Thyroid gland (tissue), 4 donors: ENCODE measurements at regions not wholly inside any gene's neighbourhood (a gene's known extent, or its start where the extent isn't known, plus 50 kb on each side); places are given as distances from the start of the nearest gene placed in this dataset.

Experiments
- DNase-seq, 2 donors: peaks; one replicate each; pipeline ENCODE4 v3.0.0-alpha.2; 2019
- H3K27ac ChIP-seq, 3 donors: fragments of 200-600 bp; sonication (generic); 1 replicate in 2 of 3; 2 replicates in 1 of 3; pipeline ENCODE4 v1.5.1; 2016 to 2019; ENCODE audit warnings: mild to moderate bottlenecking in 1 of 3, moderate library complexity in 1 of 3
- H3K27me3 ChIP-seq: fragments of 200-600 bp; sonication (generic); one replicate; pipeline ENCODE4 v1.5.1; 2019
- H3K36me3 ChIP-seq, 2 donors: fragments of 200-600 bp; sonication (generic); one replicate each; pipeline ENCODE4 v1.5.1; 2016 to 2019
- H3K4me1 ChIP-seq, 2 donors: fragments of 200-600 bp; sonication (generic); one replicate each; pipeline ENCODE4 v1.5.1; 2017 to 2019
- H3K4me3 ChIP-seq, 3 donors: fragments of 200-600 bp; sonication (generic); replicated peaks in 1 of 3; 1 replicate in 2 of 3; 2 replicates in 1 of 3; pipeline ENCODE4 v1.5.1; 2016; ENCODE audit warnings: mild to moderate bottlenecking in 1 of 3
- H3K9me3 ChIP-seq: fragments of 200-600 bp; sonication (generic); one replicate; pipeline ENCODE4 v1.5.1; 2017
- CTCF ChIP-seq, 6 experiments: fragments of 200-600 bp in 3 of 6; fragments of 450-650 bp in 3 of 6; sonication (generic) in 3 of 6; IDR thresholded peaks; one replicate each; pipeline ENCODE4 v1.5.1; 2016 to 2019; ENCODE audit warnings: antibody characterized with exemption in 6 of 6, mild to moderate bottlenecking in 2 of 6, inconsistent platforms in 1 of 6, moderate library complexity in 1 of 6
- POLR2A ChIP-seq, 2 donors: fragments of 450-650 bp; IDR thresholded peaks; one replicate each; pipeline ENCODE4 v1.6.1; 2017; ENCODE audit warnings: antibody characterized with exemption in 2 of 2, mild to moderate bottlenecking in 2 of 2, moderate library complexity in 1 of 2
- WGBS, 2 donors: methylation state at CpG; one replicate each; pipeline ENCODE4 v1.1.5; 2017; 5-methylcytosine and 5-hydroxymethylcytosine counted together
- intact Hi-C: fragments of 100-400 bp; cut with DNase I; formaldehyde crosslinking; loops from one replicate; pipeline ENCODE4 v1.15.1; 2023

- intact Hi-C loops, result no loop called here
- TF ChIP-seq POLR2A (IDR thresholded peaks at IDR 0.05) (no peak), CTCF (IDR thresholded peaks at IDR 0.05) (no peak)
- H3K9me3 ChIP-seq, result no peaks in the 10 kb centered on the region
- no peak for DNase-seq
- no peak overlapping the region for H3K4me3 ChIP-seq
- 91 to 96% methylated on average over 6 of the region's 6 CpGs for WGBS, 2 donors
- H3K27ac ChIP-seq, result peak overlapping the region in 1 of 3 donors; percentile 10
- no peaks in the 10 kb centered on the region for H3K4me1 ChIP-seq
- H3K36me3 ChIP-seq, result no peaks in the 10 kb centered on the region
- H3K27me3 ChIP-seq, result no peaks in the 10 kb centered on the region
These were observed 65.6 kb upstream of the IRF2BP2 start for GRCh38 chr1:234675572-234675971.

- no peaks in the 10 kb centered on the region for H3K36me3 ChIP-seq
- TF ChIP-seq POLR2A (IDR thresholded peaks at IDR 0.05) (no peak), CTCF (IDR thresholded peaks at IDR 0.05) (no peak)
- no peak for DNase-seq
- WGBS, 2 donors, result 86 to 92% methylated on average over 2 to 3 of the region's 4 CpGs
- intact Hi-C loops, result no loop called here
- H3K4me3 ChIP-seq, result no peak overlapping the region
- H3K9me3 ChIP-seq, result no peaks in the 10 kb centered on the region
- H3K27ac ChIP-seq, result no peak overlapping the region
- H3K4me1 ChIP-seq, result no peaks in the 10 kb centered on the region
- H3K27me3 ChIP-seq, result no peaks in the 10 kb centered on the region
These were observed 65.0 kb upstream of the IRF2BP2 start for GRCh38 chr1:234675006-234675405.

DNA sequence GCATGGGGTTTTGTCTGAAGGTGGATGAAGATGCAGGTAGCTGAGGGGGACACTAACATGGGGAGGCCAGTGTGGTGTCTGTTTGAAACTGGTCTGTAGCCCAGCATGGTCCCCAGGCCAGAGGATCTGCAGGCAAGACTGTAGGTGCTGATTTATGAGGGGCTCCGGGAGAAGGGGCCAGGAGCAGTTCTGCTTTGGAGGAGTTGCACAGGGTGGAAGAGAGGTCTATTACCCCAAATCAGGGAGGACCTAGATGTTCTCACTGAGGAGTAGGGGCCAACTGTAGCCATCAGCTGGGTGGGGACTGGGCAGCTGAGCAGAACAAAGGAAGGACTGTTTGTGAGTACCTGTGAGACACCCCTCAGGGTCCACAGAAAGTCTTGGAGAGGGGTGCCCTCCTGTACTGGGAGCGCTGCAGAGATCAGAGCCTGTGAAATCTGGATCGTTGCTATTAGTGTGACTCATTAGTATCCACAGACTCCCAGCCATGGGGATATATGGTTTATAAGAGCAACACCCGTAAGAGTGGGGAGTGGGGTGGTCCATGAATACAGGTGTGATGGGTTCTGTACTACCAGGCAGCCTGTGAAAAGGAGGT is 64.3 kb upstream of the IRF2BP2 start:
- no peak for DNase-seq

DNA sequence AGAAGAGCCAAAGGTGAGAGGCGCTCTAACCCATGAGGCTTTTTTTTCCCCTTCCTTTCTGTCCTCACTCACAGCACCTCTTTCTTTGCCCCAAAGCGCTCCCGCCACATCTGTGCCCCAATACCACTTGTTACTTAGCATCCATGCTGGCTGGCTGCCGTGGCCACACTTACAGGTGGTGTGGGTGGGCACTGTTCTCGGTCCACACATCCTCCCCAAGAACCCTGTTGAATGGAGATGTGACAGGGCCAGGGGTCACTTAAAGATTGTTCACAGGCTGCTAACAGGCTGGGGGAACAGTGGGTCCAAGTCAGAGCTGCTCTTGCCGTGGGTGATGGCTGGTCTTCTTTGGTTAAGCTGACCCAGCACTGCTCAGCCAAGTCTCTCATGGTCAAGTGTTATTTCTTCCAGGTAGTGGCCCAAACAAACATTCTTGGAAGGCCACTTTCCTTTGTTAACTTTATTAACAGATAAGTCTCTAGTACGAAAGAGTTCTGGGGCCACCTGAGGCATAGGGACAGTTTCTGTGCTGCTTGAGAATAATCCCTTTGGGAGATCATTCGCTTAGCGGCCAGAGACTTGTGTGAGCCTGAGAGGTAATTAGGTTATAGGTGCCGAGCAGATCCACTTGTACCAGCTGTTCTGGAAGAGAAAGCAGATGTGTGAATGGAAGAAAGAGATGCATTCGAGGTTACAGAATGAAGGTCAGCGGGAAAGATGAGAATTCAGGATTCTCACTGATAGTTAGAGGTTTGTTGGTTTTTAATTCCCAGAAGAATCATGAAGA is 62.6 kb upstream of the IRF2BP2 start:
- Histone ChIP-seq H3K4me3 (no peak overlapping the region), H3K4me1 (no peaks in the 10 kb centered on the region), H3K27ac (no peak overlapping the region), H3K36me3 (no peaks in the 10 kb centered on the region), H3K27me3 (no peaks in the 10 kb centered on the region), H3K9me3 (no peaks in the 10 kb centered on the region)
- TF ChIP-seq CTCF (IDR thresholded peaks at IDR 0.05) (no peak), POLR2A (IDR thresholded peaks at IDR 0.05) (no peak)
- WGBS, 2 donors, result 80 to 82% methylated on average over 12 of the region's 12 CpGs
- intact Hi-C loops, result no loop called here
- peak; percentile 37 to 50 for DNase-seq

More for the DNA sequence above, 64.3 kb upstream of the IRF2BP2 start:
- Histone ChIP-seq H3K36me3 (no peaks in the 10 kb centered on the region), H3K4me1 (no peaks in the 10 kb centered on the region), H3K27ac (no peak overlapping the region), H3K4me3 (no peak overlapping the region), H3K27me3 (no peaks in the 10 kb centered on the region), H3K9me3 (no peaks in the 10 kb centered on the region)
- intact Hi-C loops, result no loop called here
- WGBS, 2 donors, result 94% methylated on average over 4 of the region's 4 CpGs
- no peak for TF ChIP-seq POLR2A (IDR thresholded peaks at IDR 0.05)
- TF ChIP-seq CTCF (IDR thresholded peaks at IDR 0.05), result no peak

DNA sequence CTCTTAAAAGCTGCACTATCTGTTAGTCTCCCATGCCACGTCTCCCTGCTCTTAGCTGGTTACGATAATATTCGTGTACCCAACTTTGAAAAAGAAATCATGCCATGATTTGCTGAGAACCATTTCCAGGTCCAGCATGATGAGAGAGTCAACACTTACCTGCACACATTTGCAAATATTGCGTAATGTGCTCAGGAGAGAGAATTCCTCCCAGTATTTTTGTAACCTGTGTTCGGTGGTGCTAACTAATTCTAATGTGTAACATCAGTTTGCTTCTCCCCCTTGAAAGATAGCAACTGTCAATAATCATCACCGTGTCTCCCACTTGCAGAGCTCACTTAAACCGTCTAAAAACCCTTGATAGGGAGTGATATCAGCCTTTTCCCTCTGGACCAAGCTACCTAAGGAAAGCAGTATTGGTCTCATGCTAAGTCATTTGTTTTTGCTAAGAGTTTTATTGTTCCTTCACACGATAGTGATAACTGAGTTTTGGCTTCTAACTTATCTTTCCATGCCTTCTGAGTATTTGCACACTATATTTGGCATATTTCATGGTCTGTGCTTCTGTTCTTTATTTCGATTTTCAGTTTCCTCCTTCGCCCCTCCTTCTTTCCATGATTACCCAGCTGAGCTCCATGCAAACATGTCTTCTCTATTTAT is 61.1 kb upstream of the IRF2BP2 start:
- Histone ChIP-seq H3K9me3 (no peaks in the 10 kb centered on the region), H3K27ac (no peak overlapping the region), H3K27me3 (no peaks in the 10 kb centered on the region), H3K4me3 (no peak overlapping the region), H3K36me3 (no peaks in the 10 kb centered on the region), H3K4me1 (no peaks in the 10 kb centered on the region)
- 83 to 85% methylated on average over 10 of the region's 10 CpGs for WGBS, 2 donors
- intact Hi-C loops, result no loop called here
- no peak for DNase-seq
- TF ChIP-seq POLR2A (IDR thresholded peaks at IDR 0.05) (no peak), CTCF (IDR thresholded peaks at IDR 0.05) (no peak)
